Heart left ventricle (tissue), 13 donors: ENCODE measurements at regions not wholly inside any gene's neighbourhood (a gene's known extent, or its start where the extent isn't known, plus 50 kb on each side); places are given as distances from the start of the nearest gene placed in this dataset.

ENCODE experiments used
- POLR2A ChIP-seq, 2 donors: fragments of 450-650 bp; IDR thresholded peaks; one replicate each; pipeline ENCODE4 v1.6.1; 2017; ENCODE audit warnings: antibody characterized with exemption in 2 of 2, mild to moderate bottlenecking in 2 of 2, moderate library complexity in 2 of 2
- TF ChIP-seq, protein P1 (sequence below), 12 donors: fragments of 200-600 bp; sonication (generic) in 4 of 12; IDR thresholded peaks; one replicate each; pipeline versions ENCODE4 v1.5.0 to v1.8.0; 2018 to 2022; ENCODE audit warnings: antibody characterized with exemption in 12 of 12, mild to moderate bottlenecking in 5 of 12
- donor health status: ischemic (EF 13 %, LVEDD 7.1; RV severe dilation, severe dysfunction).
- donor health status: DM: no; HTN: yes; CAD: no.
- donor health status: DM: no; HTN: no; CAD: no.
- donor health status: ischemic (EF 25% LVEDD 6.9; RV normal size, moderate dysfunction).
- donor health status: ischemic (EF 25% LVEDD 5.7; RV mildly dilated, moderate dysfunction).
- donor health status: ischemic (EF 35%, LVEDD 5.7; RV mildly dilated, moderate dysfunction).
- donor health status: nonischemic (EF 11% LVEDD 7.7; RV severe dilation, severe dysfunction).
- donor health status: DM: yes; HTN: yes; CAD: no.
- donor health status: PGD.
- donor health status: ischemic (EF 29% LVEDD 5.4; RV normal size, mild dysfunction).
- donor health status: nonischemic (EF 23%, LVEDD 6.1; RV moderate dilation, normal function).

DNA sequence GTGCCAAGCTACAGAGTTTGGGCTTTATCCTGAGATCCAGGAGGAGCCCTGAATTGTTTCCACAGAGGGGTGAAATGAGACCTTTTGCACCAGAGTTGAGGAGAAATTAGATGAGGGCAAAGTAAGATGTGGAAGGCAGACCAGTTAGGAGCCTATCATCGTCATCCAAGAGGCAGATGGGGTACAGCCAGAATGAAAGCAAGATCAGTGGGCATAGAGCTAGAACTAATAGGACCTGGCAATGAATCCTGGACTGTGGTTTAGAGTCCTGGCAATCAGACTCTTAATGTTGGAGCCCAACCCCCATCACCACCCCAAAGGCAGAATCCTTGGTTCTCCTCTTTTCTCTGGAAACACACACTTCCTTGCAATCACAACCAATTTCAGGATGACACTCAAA lies 166.6 kb upstream of the HMGA2 start:
- TF ChIP-seq, protein P1, sequence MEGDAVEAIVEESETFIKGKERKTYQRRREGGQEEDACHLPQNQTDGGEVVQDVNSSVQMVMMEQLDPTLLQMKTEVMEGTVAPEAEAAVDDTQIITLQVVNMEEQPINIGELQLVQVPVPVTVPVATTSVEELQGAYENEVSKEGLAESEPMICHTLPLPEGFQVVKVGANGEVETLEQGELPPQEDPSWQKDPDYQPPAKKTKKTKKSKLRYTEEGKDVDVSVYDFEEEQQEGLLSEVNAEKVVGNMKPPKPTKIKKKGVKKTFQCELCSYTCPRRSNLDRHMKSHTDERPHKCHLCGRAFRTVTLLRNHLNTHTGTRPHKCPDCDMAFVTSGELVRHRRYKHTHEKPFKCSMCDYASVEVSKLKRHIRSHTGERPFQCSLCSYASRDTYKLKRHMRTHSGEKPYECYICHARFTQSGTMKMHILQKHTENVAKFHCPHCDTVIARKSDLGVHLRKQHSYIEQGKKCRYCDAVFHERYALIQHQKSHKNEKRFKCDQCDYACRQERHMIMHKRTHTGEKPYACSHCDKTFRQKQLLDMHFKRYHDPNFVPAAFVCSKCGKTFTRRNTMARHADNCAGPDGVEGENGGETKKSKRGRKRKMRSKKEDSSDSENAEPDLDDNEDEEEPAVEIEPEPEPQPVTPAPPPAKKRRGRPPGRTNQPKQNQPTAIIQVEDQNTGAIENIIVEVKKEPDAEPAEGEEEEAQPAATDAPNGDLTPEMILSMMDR (IDR thresholded peaks at IDR 0.05) = no peak
- no peak for TF ChIP-seq POLR2A (IDR thresholded peaks at IDR 0.05)
